CD4-positive, alpha-beta memory T cell (primary cell): ENCODE measurements at regions not wholly inside any gene's neighbourhood (a gene's known extent, or its start where the extent isn't known, plus 50 kb on each side); places are given as distances from the start of the nearest gene placed in this dataset.

ENCODE experiments used
- CTCF ChIA-PET: fragments of 350-600 bp; sonication (Branson Sonifier 250); formaldehyde crosslinking; loops from one replicate; lab custom pipeline; 2021; ENCODE audit warnings: inconsistent platforms; ENCODE audit not compliant: partially characterized antibody; lab: Charles Lee
- POLR2A ChIA-PET: fragments of 350-600 bp; sonication (Branson Sonifier 250); formaldehyde crosslinking; loops from one replicate; lab custom pipeline; 2021; ENCODE audit not compliant: partially characterized antibody; lab: Charles Lee
- DNase-seq, 5 donors: peaks; one replicate each; pipeline versions ENCODE4 v3.0.0 to v3.0.0-alpha.2; 2020 to 2022; ENCODE audit warnings: mixed read lengths in 1 of 5
- H3K27ac ChIP-seq: one replicate; pipeline ENCODE4 v1.7.0; 2013; ENCODE audit warnings: low read depth, low read length
- H3K27me3 ChIP-seq: 2 replicates; pipeline ENCODE4 v1.7.0; 2013; ENCODE audit warnings: mild to moderate bottlenecking, low read length, moderate library complexity; ENCODE audit not compliant: insufficient read depth
- H3K36me3 ChIP-seq: 2 replicates; pipeline ENCODE4 v1.7.0; 2013; ENCODE audit warnings: mild to moderate bottlenecking, low read length, moderate library complexity; ENCODE audit not compliant: insufficient read depth
- H3K4me1 ChIP-seq: 2 replicates; pipeline ENCODE4 v1.7.0; 2013; ENCODE audit warnings: mild to moderate bottlenecking, low read length, moderate library complexity; ENCODE audit not compliant: insufficient read depth
- H3K4me3 ChIP-seq, 2 donors: one replicate each; pipeline ENCODE4 v1.7.0; 2013; ENCODE audit warnings: low read length in 2 of 2, mild to moderate bottlenecking in 1 of 2
- H3K9me3 ChIP-seq, 2 donors: one replicate each; pipeline ENCODE4 v1.7.0; 2013; ENCODE audit warnings: low read length in 2 of 2, control low read depth in 1 of 2; ENCODE audit not compliant: control insufficient read depth in 1 of 2
- H3K27ac Mint-ChIP-seq, 7 donors: one replicate each; pipeline ENCODE4 v1.8.0; 2020 to 2021; ENCODE audit warnings: mixed read lengths in 7 of 7, mild to moderate bottlenecking in 6 of 7, inconsistent platforms in 3 of 7, moderate library complexity in 3 of 7
- H3K27me3 Mint-ChIP-seq, 2 donors: one replicate each; pipeline ENCODE4 v1.8.0; 2020 to 2021; ENCODE audit warnings: mixed read lengths in 2 of 2
- H3K36me3 Mint-ChIP-seq, 2 donors: one replicate each; pipeline ENCODE4 v1.8.0; 2020 to 2021; ENCODE audit warnings: mixed read lengths in 2 of 2, inconsistent platforms in 1 of 2, mild to moderate bottlenecking in 1 of 2
- H3K4me1 Mint-ChIP-seq, 4 donors: one replicate each; pipeline ENCODE4 v1.8.0; 2020 to 2021; ENCODE audit warnings: mixed read lengths in 4 of 4, mild to moderate bottlenecking in 1 of 4
- H3K4me3 Mint-ChIP-seq, 8 donors: one replicate each; pipeline ENCODE4 v1.8.0; 2020 to 2021; ENCODE audit warnings: mixed read lengths in 8 of 8, mild to moderate bottlenecking in 7 of 8, moderate library complexity in 6 of 8, inconsistent platforms in 3 of 8
- H3K9me3 Mint-ChIP-seq, 8 donors: one replicate each; pipeline ENCODE4 v1.8.0; 2020 to 2021; ENCODE audit warnings: mixed read lengths in 8 of 8, mild to moderate bottlenecking in 5 of 8, inconsistent platforms in 3 of 8, moderate library complexity in 1 of 8
- intact Hi-C: fragments of 100-400 bp; cut with micrococcal nuclease; formaldehyde crosslinking; loops from one replicate; pipeline ENCODE4 v1.15.1; 2023

DNA sequence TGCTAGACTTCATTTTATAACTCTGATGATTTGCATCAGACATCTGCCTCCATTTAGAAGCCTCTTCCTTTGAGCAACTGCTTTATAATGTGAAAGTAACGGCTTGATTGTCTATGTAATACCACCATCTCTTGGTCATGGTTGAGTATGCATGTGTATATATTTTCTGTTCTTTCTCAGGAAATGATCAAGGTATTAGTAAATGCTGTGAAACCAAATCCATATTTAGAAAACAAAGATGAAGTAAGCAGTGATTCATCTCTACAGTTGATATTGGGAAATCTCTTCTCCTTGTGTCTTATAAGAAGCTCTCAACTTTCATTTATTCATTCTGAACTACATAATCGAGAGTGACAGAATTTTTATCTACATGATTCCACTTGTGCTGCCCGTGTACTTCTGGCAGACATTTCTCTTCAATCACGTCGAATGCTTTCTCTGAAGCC is 104.6 kb upstream of the ANO3 start:
- Histone ChIP-seq H3K4me1 (no peaks in the 10 kb centered on the region), H3K36me3 (no peaks in the 10 kb centered on the region), H3K27me3 (no peaks in the 10 kb centered on the region), H3K4me3 (no peak overlapping the region), H3K9me3 (no peaks in the 10 kb centered on the region), H3K27ac (no peak overlapping the region)
- H3K9me3 Mint-ChIP-seq, result peaks cover 0 to 12% (median 4%) of the 10 kb centered on the region in 8 donors
- ChIA-PET POLR2A (no interaction called here), CTCF (no interaction called here)
- no peaks in the 10 kb centered on the region for H3K36me3 Mint-ChIP-seq
- intact Hi-C loops, result no loop called here
- no peak for DNase-seq
- no peak overlapping the region for H3K27ac Mint-ChIP-seq
- no peak overlapping the region for H3K4me3 Mint-ChIP-seq
- H3K4me1 Mint-ChIP-seq, result no peaks in the 10 kb centered on the region
- H3K27me3 Mint-ChIP-seq, result peaks cover 0 to 1% of the 10 kb centered on the region in 2 donors

DNA sequence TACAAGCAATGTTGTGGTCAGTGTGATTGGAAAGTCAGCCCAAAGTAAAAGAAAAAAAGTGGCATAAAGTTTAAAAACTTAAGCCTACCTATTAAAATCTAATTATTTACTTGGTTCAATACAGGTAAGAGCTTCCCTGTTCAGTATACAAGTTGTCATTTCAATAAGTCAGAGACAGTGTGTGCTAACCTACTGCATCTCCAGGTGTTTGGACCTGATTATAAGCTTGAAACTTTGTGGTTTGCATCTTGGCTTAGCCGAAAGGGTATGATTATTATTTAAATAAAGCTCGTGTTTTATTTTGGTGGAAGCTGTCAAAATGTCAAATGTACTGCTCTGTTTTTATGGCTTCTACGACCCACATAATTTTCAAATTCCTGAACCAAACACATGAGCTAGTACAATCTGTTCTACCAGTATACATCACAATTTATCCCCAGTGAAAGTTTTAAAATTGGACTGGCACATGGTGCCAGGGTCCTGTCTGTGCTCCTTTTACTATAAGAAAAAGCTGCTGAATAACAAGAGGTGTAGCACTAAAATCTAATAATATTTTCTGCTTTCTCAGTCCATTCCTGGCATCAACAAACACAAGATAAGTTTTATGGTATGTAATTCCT is 103.9 kb upstream of the ANO3 start:
- H3K4me1 ChIP-seq, result no peaks in the 10 kb centered on the region
- POLR2A ChIA-PET, result no interaction called here
- Mint-ChIP-seq H3K4me1 (no peaks in the 10 kb centered on the region), H3K9me3 (peaks cover 0 to 12% (median 4%) of the 10 kb centered on the region in 8 donors), H3K27me3 (peaks cover 0 to 1% of the 10 kb centered on the region in 2 donors), H3K27ac (no peak overlapping the region), H3K4me3 (no peak overlapping the region), H3K36me3 (no peaks in the 10 kb centered on the region)
- H3K4me3 ChIP-seq, result no peak overlapping the region
- H3K36me3 ChIP-seq, result no peaks in the 10 kb centered on the region
- CTCF ChIA-PET, result no interaction called here
- no peak for DNase-seq
- no peaks in the 10 kb centered on the region for H3K27me3 ChIP-seq
- H3K9me3 ChIP-seq, result no peaks in the 10 kb centered on the region
- H3K27ac ChIP-seq, result no peak overlapping the region
- intact Hi-C loops, result no loop called here

DNA sequence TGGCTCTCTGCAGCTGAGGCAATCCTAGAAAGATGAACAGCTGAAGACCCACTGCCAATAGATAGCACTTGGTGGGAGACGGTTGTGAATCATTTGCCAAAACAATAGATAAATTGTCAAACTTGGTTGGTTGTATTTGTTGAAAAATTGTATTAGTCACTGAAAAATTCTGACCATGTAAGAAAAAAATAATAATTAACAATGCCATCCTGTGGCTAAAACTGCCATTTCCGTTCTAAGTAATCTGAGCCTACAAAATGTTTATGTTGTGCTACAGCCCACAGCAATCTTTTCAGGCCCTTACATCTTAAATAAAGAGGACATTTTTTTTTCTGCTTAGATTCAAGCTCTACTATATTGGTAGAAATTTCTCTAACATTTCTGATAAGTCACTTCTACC is 103.2 kb upstream of the ANO3 start:
- no peak overlapping the region for H3K4me3 ChIP-seq
- Mint-ChIP-seq H3K4me1 (no peaks in the 10 kb centered on the region), H3K36me3 (no peaks in the 10 kb centered on the region), H3K4me3 (no peak overlapping the region), H3K27me3 (peaks cover 0 to 1% of the 10 kb centered on the region in 2 donors), H3K27ac (no peak overlapping the region), H3K9me3 (peaks cover 0 to 12% (median 4%) of the 10 kb centered on the region in 8 donors)
- CTCF ChIA-PET, result no interaction called here
- no peaks in the 10 kb centered on the region for H3K27me3 ChIP-seq
- H3K4me1 ChIP-seq, result no peaks in the 10 kb centered on the region
- no peak for DNase-seq
- POLR2A ChIA-PET, result no interaction called here
- no peak overlapping the region for H3K27ac ChIP-seq
- intact Hi-C loops, result no loop called here
- no peaks in the 10 kb centered on the region for H3K9me3 ChIP-seq
- no peaks in the 10 kb centered on the region for H3K36me3 ChIP-seq

DNA sequence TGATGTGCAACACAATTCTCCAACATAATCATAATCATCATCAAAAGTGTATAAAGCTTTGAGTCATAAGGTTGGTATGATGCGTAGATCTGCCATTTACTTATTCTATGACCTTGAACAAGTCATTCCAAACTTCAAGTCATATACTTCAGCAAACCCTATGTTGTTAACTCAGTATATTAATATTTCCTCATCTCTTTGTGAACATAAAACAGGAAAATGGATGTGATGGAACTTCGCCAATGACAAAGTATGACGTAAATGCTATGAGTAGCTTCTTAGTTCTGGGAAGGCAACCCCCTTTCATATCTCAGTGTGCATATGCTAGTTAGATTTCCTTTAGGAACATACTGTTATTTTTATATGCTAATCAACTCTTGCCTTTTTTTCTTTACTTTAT is 102.7 kb upstream of the ANO3 start:
- no peaks in the 10 kb centered on the region for H3K4me1 Mint-ChIP-seq
- H3K27ac ChIP-seq, result no peak overlapping the region
- no peaks in the 10 kb centered on the region for H3K4me1 ChIP-seq
- no peaks in the 10 kb centered on the region for H3K9me3 ChIP-seq
- no peaks in the 10 kb centered on the region for H3K27me3 ChIP-seq
- no peaks in the 10 kb centered on the region for H3K36me3 Mint-ChIP-seq
- ChIA-PET CTCF (no interaction called here), POLR2A (no interaction called here)
- no peak for DNase-seq
- peaks cover 0 to 9% (median 3%) of the 10 kb centered on the region in 8 donors for H3K9me3 Mint-ChIP-seq
- no peak overlapping the region for H3K4me3 Mint-ChIP-seq
- H3K4me3 ChIP-seq, result no peak overlapping the region
- H3K36me3 ChIP-seq, result no peaks in the 10 kb centered on the region
- H3K27ac Mint-ChIP-seq, result no peak overlapping the region
- H3K27me3 Mint-ChIP-seq, result peaks cover 0 to 1% of the 10 kb centered on the region in 2 donors
- intact Hi-C loops, result no loop called here

DNA sequence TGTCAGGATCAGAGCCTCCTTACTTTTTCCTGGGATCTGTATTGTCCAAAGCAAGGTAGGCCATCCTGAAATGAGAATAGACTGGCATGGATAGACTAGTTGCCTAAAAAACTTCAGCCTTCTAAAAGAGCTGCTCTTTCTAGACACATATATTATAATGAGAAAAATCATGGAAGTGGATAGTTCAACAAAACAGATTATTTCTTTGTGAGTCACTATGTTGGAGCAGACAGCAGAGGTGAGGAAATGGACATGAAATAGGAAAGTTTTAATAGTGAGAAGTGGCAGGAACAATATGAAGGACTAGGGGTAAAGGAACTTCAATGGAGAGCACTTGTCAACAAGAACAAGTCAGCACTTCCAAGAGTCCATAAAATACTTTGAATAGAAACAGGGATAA is 101.9 kb upstream of the ANO3 start:
- Histone ChIP-seq H3K27ac (no peak overlapping the region), H3K4me1 (no peaks in the 10 kb centered on the region), H3K36me3 (no peaks in the 10 kb centered on the region), H3K4me3 (no peak overlapping the region), H3K27me3 (no peaks in the 10 kb centered on the region), H3K9me3 (no peaks in the 10 kb centered on the region)
- POLR2A ChIA-PET, result no interaction called here
- Mint-ChIP-seq H3K4me3 (no peak overlapping the region), H3K27ac (no peak overlapping the region), H3K36me3 (no peaks in the 10 kb centered on the region), H3K9me3 (peaks cover 0 to 9% (median 3%) of the 10 kb centered on the region in 8 donors), H3K27me3 (peaks cover 0 to 1% of the 10 kb centered on the region in 2 donors), H3K4me1 (no peaks in the 10 kb centered on the region)
- no peak for DNase-seq
- intact Hi-C loops, result no loop called here
- CTCF ChIA-PET, result no interaction called here

DNA sequence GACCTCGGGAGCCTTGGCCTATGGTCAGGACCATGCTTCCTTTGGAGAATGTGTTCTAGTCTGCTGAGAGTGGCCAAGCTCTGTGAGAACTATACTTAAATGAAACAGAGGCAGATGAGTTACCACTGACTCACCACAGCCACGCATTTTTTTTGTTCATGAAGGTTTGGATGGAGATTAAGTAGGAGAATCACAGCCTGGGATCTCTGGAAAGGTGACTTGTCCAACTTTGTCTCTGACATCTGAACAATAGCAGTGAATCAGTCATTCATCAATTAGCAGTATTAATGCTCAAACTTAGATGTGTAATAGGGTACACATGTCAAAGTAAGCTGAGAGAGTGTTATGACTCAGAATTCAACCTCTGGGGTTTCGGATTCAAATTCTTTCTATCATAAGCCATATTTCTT is 100.7 kb upstream of the ANO3 start:
- H3K36me3 Mint-ChIP-seq, result no peaks in the 10 kb centered on the region
- peaks cover 0 to 1% of the 10 kb centered on the region in 2 donors for H3K27me3 Mint-ChIP-seq
- H3K9me3 ChIP-seq, result no peaks in the 10 kb centered on the region
- ChIA-PET CTCF (no interaction called here), POLR2A (no interaction called here)
- H3K27ac Mint-ChIP-seq, result no peak overlapping the region
- H3K9me3 Mint-ChIP-seq, result peaks cover 0 to 9% (median 3%) of the 10 kb centered on the region in 8 donors
- H3K4me3 Mint-ChIP-seq, result no peak overlapping the region
- no peak overlapping the region for H3K4me3 ChIP-seq
- H3K27me3 ChIP-seq, result no peaks in the 10 kb centered on the region
- H3K36me3 ChIP-seq, result no peaks in the 10 kb centered on the region
- intact Hi-C loops, result no loop called here
- H3K4me1 ChIP-seq, result no peaks in the 10 kb centered on the region
- H3K27ac ChIP-seq, result no peak overlapping the region
- DNase-seq, result no peak
- H3K4me1 Mint-ChIP-seq, result no peaks in the 10 kb centered on the region

DNA sequence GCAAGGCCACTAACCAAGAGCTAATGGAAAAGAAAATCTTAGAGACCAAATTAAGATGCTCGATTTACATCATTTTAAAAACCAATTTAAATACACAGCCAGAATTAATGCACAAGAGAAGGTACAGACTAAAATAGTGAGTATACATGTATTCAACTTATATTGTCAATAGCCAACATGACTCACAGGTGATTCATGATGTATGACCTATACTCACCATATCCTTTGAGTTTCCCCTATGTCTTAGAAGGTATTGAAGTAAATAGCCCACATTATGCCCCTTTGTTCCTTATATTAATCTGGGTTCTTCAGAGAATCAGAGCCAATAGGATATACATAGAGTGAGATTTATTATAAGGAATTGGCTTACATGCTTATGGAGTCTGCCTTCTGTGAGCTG is 97.5 kb upstream of the ANO3 start:
- Histone ChIP-seq H3K36me3 (no peaks in the 10 kb centered on the region), H3K27ac (no peak overlapping the region), H3K4me1 (no peaks in the 10 kb centered on the region), H3K9me3 (no peaks in the 10 kb centered on the region), H3K4me3 (no peak overlapping the region), H3K27me3 (no peaks in the 10 kb centered on the region)
- no peaks in the 10 kb centered on the region for H3K4me1 Mint-ChIP-seq
- no peaks in the 10 kb centered on the region for H3K36me3 Mint-ChIP-seq
- peaks cover 0 to 9% (median 3%) of the 10 kb centered on the region in 8 donors for H3K9me3 Mint-ChIP-seq
- peaks cover 0 to 1% of the 10 kb centered on the region in 2 donors for H3K27me3 Mint-ChIP-seq
- intact Hi-C loops, result no loop called here
- ChIA-PET POLR2A (no interaction called here), CTCF (no interaction called here)
- H3K27ac Mint-ChIP-seq, result no peak overlapping the region
- no peak overlapping the region for H3K4me3 Mint-ChIP-seq
- no peak for DNase-seq
